ENCODE measurements at regions not wholly inside any gene's neighbourhood (a gene's known extent, or its start where the extent isn't known, plus 50 kb on each side); places are given as distances from the start of the nearest gene placed in this dataset.

GRCh38 chr2:129796801-129797488, 182.5 kb upstream of the RAB6C start:
- H3K9me3 ChIP-seq (ENCODE audit: control insufficient read depth in 1 of 2, insufficient read depth in 1 of 2, low read length in 2 of 2), result peaks cover 0 to 11% of the 10 kb centered on the region in 2 experiments
- H3K4me1 ChIP-seq (ENCODE audit: insufficient read depth, low read length), result no peaks in the 10 kb centered on the region
- CTCF ChIA-PET, result no interaction called here
- DNase-seq (no peak), ATAC-seq (ENCODE audit: poor library complexity) (no peak)
- H3K27me3 Mint-ChIP-seq, result peaks cover 4% of the 10 kb centered on the region
- POLR2A ChIA-PET, result no interaction called here
- no peak overlapping the region for H3K4me3 Mint-ChIP-seq
- H3K36me3 ChIP-seq (ENCODE audit: insufficient read depth, low read length), result no peaks in the 10 kb centered on the region
- no peaks in the 10 kb centered on the region for H3K9me3 Mint-ChIP-seq
- no peak for TF ChIP-seq CTCF (IDR thresholded peaks at IDR 0.05)
- H3K4me3 ChIP-seq (ENCODE audit: low read length), result no peak overlapping the region
- intact Hi-C loops (cut with DNase I, micrococcal nuclease), result no loop called here
- no peaks in the 10 kb centered on the region for H3K36me3 Mint-ChIP-seq (ENCODE audit: low read depth)
- no peaks in the 10 kb centered on the region for H3K4me1 Mint-ChIP-seq (ENCODE audit: low read depth)
- H3K27ac ChIP-seq (ENCODE audit: low read depth in 1 of 2, low read length in 2 of 2), result no peak overlapping the region
- no peak overlapping the region for H3K27ac Mint-ChIP-seq
- no peaks in the 10 kb centered on the region for H3K27me3 ChIP-seq (ENCODE audit: control insufficient read depth in 1 of 2, insufficient read depth in 2 of 2, low read length in 2 of 2)

GRCh38 chr2:129797489-129798300, 181.8 kb upstream of the RAB6C start:
- Histone ChIP-seq H3K4me1 (ENCODE audit: insufficient read depth, low read length) (no peaks in the 10 kb centered on the region), H3K4me3 (ENCODE audit: low read length) (no peak overlapping the region), H3K9me3 (ENCODE audit: control insufficient read depth in 1 of 2, insufficient read depth in 1 of 2, low read length in 2 of 2) (peaks cover 0 to 11% of the 10 kb centered on the region in 2 experiments), H3K36me3 (ENCODE audit: insufficient read depth, low read length) (no peaks in the 10 kb centered on the region), H3K27me3 (ENCODE audit: control insufficient read depth in 1 of 2, insufficient read depth in 2 of 2, low read length in 2 of 2) (no peaks in the 10 kb centered on the region), H3K27ac (ENCODE audit: low read depth in 1 of 2, low read length in 2 of 2) (no peak overlapping the region)
- ATAC-seq (ENCODE audit: poor library complexity) (no peak), DNase-seq (no peak)
- ChIA-PET POLR2A (no interaction called here), CTCF (no interaction called here)
- Mint-ChIP-seq H3K4me1 (ENCODE audit: low read depth) (no peaks in the 10 kb centered on the region), H3K9me3 (no peaks in the 10 kb centered on the region), H3K27ac (no peak overlapping the region), H3K27me3 (peaks cover 4% of the 10 kb centered on the region), H3K4me3 (no peak overlapping the region), H3K36me3 (ENCODE audit: low read depth) (no peaks in the 10 kb centered on the region)
- TF ChIP-seq CTCF (IDR thresholded peaks at IDR 0.05), result no peak
- intact Hi-C loops (cut with DNase I, micrococcal nuclease), result no loop called here

GRCh38 chr2:129798301-129798581, 181.2 kb upstream of the RAB6C start:
- peaks cover 4% of the 10 kb centered on the region for H3K27me3 Mint-ChIP-seq
- H3K27me3 ChIP-seq (ENCODE audit: control insufficient read depth in 1 of 2, insufficient read depth in 2 of 2, low read length in 2 of 2), result no peaks in the 10 kb centered on the region
- ChIA-PET POLR2A (no interaction called here), CTCF (no interaction called here)
- no peaks in the 10 kb centered on the region for H3K36me3 Mint-ChIP-seq (ENCODE audit: low read depth)
- no peak overlapping the region for H3K27ac ChIP-seq (ENCODE audit: low read depth in 1 of 2, low read length in 2 of 2)
- no peak for TF ChIP-seq CTCF (IDR thresholded peaks at IDR 0.05)
- no peaks in the 10 kb centered on the region for H3K4me1 ChIP-seq (ENCODE audit: insufficient read depth, low read length)
- DNase-seq, result no peak
- peaks cover 0 to 11% of the 10 kb centered on the region in 2 experiments for H3K9me3 ChIP-seq (ENCODE audit: control insufficient read depth in 1 of 2, insufficient read depth in 1 of 2, low read length in 2 of 2)
- H3K4me3 ChIP-seq (ENCODE audit: low read length), result no peak overlapping the region
- no peaks in the 10 kb centered on the region for H3K36me3 ChIP-seq (ENCODE audit: insufficient read depth, low read length)
- H3K9me3 Mint-ChIP-seq, result no peaks in the 10 kb centered on the region
- no peak overlapping the region for H3K27ac Mint-ChIP-seq
- no peak for ATAC-seq (ENCODE audit: poor library complexity)
- intact Hi-C loops (cut with DNase I, micrococcal nuclease), result no loop called here
- no peak overlapping the region for H3K4me3 Mint-ChIP-seq
- no peaks in the 10 kb centered on the region for H3K4me1 Mint-ChIP-seq (ENCODE audit: low read depth)

All from CD4-positive, alpha-beta T cell (primary cell).